ENCODE measurements at regions not wholly inside any gene's neighbourhood (a gene's known extent, or its start where the extent isn't known, plus 50 kb on each side); places are given as distances from the start of the nearest gene placed in this dataset.
A peak's percentile ranks its signal among the peaks of the same experiment; 100 is the strongest.

- no peak for DNase-seq (ENCODE audit: low read depth in 4 of 6, low spot score in 6 of 6)
- Histone ChIP-seq H3K4me3 (ENCODE audit: low read depth, low read length) (no peak overlapping the region), H3K27ac (ENCODE audit: low read depth, low read length) (no peak overlapping the region), H3K36me3 (ENCODE audit: control insufficient read depth, insufficient read depth, low read length) (no peaks in the 10 kb centered on the region), H3K9me3 (ENCODE audit: control insufficient read depth, insufficient read depth, low read length) (no peaks in the 10 kb centered on the region), H3K27me3 (ENCODE audit: control insufficient read depth, insufficient read depth, low read length) (no peaks in the 10 kb centered on the region), H3K4me1 (ENCODE audit: control insufficient read depth, insufficient read depth, low read length) (no peaks in the 10 kb centered on the region)
- WGBS (ENCODE audit: insufficient coverage): no CpG with 5 or more reads among the region's 2 CpGs
Observed at GRCh38 chr5:96031180-96031579, 69.5 kb upstream of the ELL2 start.

DNA sequence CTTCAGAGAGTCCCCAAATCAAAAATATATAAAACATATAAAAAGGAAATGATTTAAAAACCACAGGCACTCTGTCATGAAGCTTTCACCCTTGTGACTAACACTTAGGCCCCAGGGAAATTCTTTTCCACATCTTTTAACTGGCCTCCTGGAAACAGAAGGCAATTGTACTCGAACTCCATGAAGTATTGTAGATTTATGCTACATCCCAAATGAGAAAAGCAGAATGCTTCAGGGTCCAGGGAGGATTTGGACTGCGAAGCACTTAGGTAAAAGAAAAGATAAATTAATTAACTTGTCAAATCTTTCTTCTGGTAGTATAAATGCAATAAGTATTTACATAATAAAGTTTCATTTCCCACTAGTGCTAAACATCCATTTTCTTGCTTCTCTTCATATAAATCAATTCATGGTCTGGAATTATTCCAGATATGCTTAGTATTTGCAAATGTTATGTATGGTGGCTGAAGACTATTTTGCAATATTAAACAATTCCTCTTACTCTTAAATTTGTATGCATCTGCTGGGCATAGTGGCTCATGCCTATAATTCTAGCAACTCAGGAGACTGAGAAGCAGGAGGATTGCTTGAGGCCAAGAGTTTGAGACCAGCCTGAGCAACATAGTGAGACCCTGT lies 64.9 kb upstream of the ELL2 start:
- Histone ChIP-seq H3K4me3 (ENCODE audit: low read depth, low read length) (no peak overlapping the region), H3K4me1 (ENCODE audit: control insufficient read depth, insufficient read depth, low read length) (no peaks in the 10 kb centered on the region), H3K27ac (ENCODE audit: low read depth, low read length) (no peak overlapping the region), H3K9me3 (ENCODE audit: control insufficient read depth, insufficient read depth, low read length) (no peaks in the 10 kb centered on the region), H3K27me3 (ENCODE audit: control insufficient read depth, insufficient read depth, low read length) (no peaks in the 10 kb centered on the region), H3K36me3 (ENCODE audit: control insufficient read depth, insufficient read depth, low read length) (no peaks in the 10 kb centered on the region)
- WGBS (ENCODE audit: insufficient coverage): no CpG with 5 or more reads among the region's 2 CpGs
- DNase-seq (ENCODE audit: low read depth in 4 of 6, low spot score in 6 of 6): peak in 1 of 6 donors; percentile 45

- Histone ChIP-seq H3K4me1 (ENCODE audit: control insufficient read depth, insufficient read depth, low read length) (no peaks in the 10 kb centered on the region), H3K36me3 (ENCODE audit: control insufficient read depth, insufficient read depth, low read length) (no peaks in the 10 kb centered on the region), H3K27ac (ENCODE audit: low read depth, low read length) (no peak overlapping the region), H3K27me3 (ENCODE audit: control insufficient read depth, insufficient read depth, low read length) (no peaks in the 10 kb centered on the region), H3K4me3 (ENCODE audit: low read depth, low read length) (no peak overlapping the region), H3K9me3 (ENCODE audit: control insufficient read depth, insufficient read depth, low read length) (no peaks in the 10 kb centered on the region)
- DNase-seq (ENCODE audit: low read depth in 4 of 6, low spot score in 6 of 6): no peak
- WGBS (ENCODE audit: insufficient coverage): no CpG with 5 or more reads among the region's 6 CpGs
Observed at GRCh38 chr5:96024683-96025475, 63.2 kb upstream of the ELL2 start.

DNA sequence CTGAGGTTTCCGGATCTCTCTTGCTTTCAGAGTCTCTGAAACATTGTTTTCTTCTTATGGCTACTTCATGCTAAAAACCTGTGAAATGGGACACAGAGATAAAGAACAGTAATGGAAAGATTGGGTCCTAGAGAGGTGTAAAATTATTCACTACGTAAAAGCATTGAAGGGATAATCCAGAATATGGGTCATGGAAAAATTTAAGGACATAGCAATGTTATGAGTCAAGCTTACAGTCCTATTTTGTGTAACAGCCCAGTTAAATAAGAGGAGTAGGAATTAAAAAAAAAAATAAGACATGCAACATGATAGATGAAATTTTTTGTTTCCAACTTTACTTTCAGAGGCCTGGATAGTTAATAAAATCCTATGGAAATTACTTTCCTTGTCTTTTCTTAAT lies 61.9 kb upstream of the ELL2 start:
- WGBS (ENCODE audit: insufficient coverage): no CpG with 5 or more reads among the region's 2 CpGs
- Histone ChIP-seq H3K27ac (ENCODE audit: low read depth, low read length) (no peak overlapping the region), H3K4me3 (ENCODE audit: low read depth, low read length) (no peak overlapping the region), H3K36me3 (ENCODE audit: control insufficient read depth, insufficient read depth, low read length) (no peaks in the 10 kb centered on the region), H3K4me1 (ENCODE audit: control insufficient read depth, insufficient read depth, low read length) (no peaks in the 10 kb centered on the region), H3K9me3 (ENCODE audit: control insufficient read depth, insufficient read depth, low read length) (no peaks in the 10 kb centered on the region), H3K27me3 (ENCODE audit: control insufficient read depth, insufficient read depth, low read length) (no peaks in the 10 kb centered on the region)
- DNase-seq (ENCODE audit: low read depth in 4 of 6, low spot score in 6 of 6): no peak

GRCh38 chr5:96022971-96023370 lies 61.3 kb upstream of the ELL2 start:
- no peak overlapping the region for H3K4me3 ChIP-seq (ENCODE audit: low read depth, low read length)
- no peak for DNase-seq (ENCODE audit: low read depth in 4 of 6, low spot score in 6 of 6)
- no peaks in the 10 kb centered on the region for H3K4me1 ChIP-seq (ENCODE audit: control insufficient read depth, insufficient read depth, low read length)
- no peak overlapping the region for H3K27ac ChIP-seq (ENCODE audit: low read depth, low read length)
- H3K27me3 ChIP-seq (ENCODE audit: control insufficient read depth, insufficient read depth, low read length): no peaks in the 10 kb centered on the region
- H3K9me3 ChIP-seq (ENCODE audit: control insufficient read depth, insufficient read depth, low read length): no peaks in the 10 kb centered on the region
- H3K36me3 ChIP-seq (ENCODE audit: control insufficient read depth, insufficient read depth, low read length): no peaks in the 10 kb centered on the region
- no CpG with 5 or more reads among the region's 1 CpG for WGBS (ENCODE audit: insufficient coverage)

GRCh38 chr5:96017951-96018350 lies 56.3 kb upstream of the ELL2 start:
- H3K27me3 ChIP-seq (ENCODE audit: control insufficient read depth, insufficient read depth, low read length): no peaks in the 10 kb centered on the region
- WGBS (ENCODE audit: insufficient coverage): no CpG with 5 or more reads among the region's 1 CpG
- H3K36me3 ChIP-seq (ENCODE audit: control insufficient read depth, insufficient read depth, low read length): no peaks in the 10 kb centered on the region
- H3K4me3 ChIP-seq (ENCODE audit: low read depth, low read length): no peak overlapping the region
- no peaks in the 10 kb centered on the region for H3K9me3 ChIP-seq (ENCODE audit: control insufficient read depth, insufficient read depth, low read length)
- DNase-seq (ENCODE audit: low read depth in 4 of 6, low spot score in 6 of 6): no peak
- no peaks in the 10 kb centered on the region for H3K4me1 ChIP-seq (ENCODE audit: control insufficient read depth, insufficient read depth, low read length)
- no peak overlapping the region for H3K27ac ChIP-seq (ENCODE audit: low read depth, low read length)

GRCh38 chr5:96016216-96016615 lies 54.6 kb upstream of the ELL2 start:
- no peaks in the 10 kb centered on the region for H3K36me3 ChIP-seq (ENCODE audit: control insufficient read depth, insufficient read depth, low read length)
- no peak overlapping the region for H3K27ac ChIP-seq (ENCODE audit: low read depth, low read length)
- no peaks in the 10 kb centered on the region for H3K4me1 ChIP-seq (ENCODE audit: control insufficient read depth, insufficient read depth, low read length)
- no peaks in the 10 kb centered on the region for H3K27me3 ChIP-seq (ENCODE audit: control insufficient read depth, insufficient read depth, low read length)
- H3K4me3 ChIP-seq (ENCODE audit: low read depth, low read length): no peak overlapping the region
- no CpG with 5 or more reads among the region's 2 CpGs for WGBS (ENCODE audit: insufficient coverage)
- DNase-seq (ENCODE audit: low read depth in 4 of 6, low spot score in 6 of 6): no peak
- H3K9me3 ChIP-seq (ENCODE audit: control insufficient read depth, insufficient read depth, low read length): no peaks in the 10 kb centered on the region

DNA sequence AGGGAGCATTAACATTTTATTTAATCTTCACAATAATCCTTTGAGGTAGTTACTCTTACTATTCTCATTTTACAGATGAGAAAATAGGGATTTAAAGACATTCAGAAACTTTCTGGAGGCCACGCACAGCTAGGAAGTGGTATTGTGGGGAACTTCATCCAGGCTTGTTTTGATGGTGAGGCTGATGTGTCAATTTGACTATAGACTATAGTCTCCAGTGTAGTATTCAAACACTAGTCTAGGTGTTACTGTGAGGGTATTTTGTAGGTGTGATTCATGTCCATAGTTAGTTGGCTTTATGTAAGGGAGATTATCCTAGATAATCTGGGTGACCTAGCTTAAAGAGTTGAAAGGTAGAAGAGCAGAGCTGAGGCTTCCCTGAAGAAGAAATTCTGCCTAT lies 54.1 kb upstream of the ELL2 start:
- Histone ChIP-seq H3K27me3 (ENCODE audit: control insufficient read depth, insufficient read depth, low read length) (no peaks in the 10 kb centered on the region), H3K4me1 (ENCODE audit: control insufficient read depth, insufficient read depth, low read length) (no peaks in the 10 kb centered on the region), H3K9me3 (ENCODE audit: control insufficient read depth, insufficient read depth, low read length) (no peaks in the 10 kb centered on the region), H3K36me3 (ENCODE audit: control insufficient read depth, insufficient read depth, low read length) (no peaks in the 10 kb centered on the region), H3K4me3 (ENCODE audit: low read depth, low read length) (no peak overlapping the region), H3K27ac (ENCODE audit: low read depth, low read length) (no peak overlapping the region)
- 100% methylated on average over 1 of the region's 1 CpG for WGBS (ENCODE audit: insufficient coverage)
- no peak for DNase-seq (ENCODE audit: low read depth in 4 of 6, low spot score in 6 of 6)

DNA sequence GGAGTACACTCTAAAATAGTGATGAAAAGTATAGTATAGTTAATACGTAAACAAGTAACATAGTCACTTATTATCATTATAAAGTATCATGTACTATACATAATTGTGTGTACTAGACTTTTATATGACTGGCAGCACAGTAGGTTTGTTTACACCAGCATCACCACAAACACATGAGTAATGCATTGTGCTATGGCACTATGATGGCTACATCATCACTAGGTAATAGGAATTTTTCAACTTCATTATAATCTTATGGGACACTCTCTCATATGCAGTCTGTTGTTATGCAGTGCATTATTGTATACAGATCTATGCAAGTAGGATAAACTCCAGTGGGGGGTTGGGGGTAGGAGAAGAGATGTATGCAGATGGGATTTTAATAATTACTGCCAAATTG lies 52.7 kb upstream of the ELL2 start:
- Histone ChIP-seq H3K9me3 (ENCODE audit: control insufficient read depth, insufficient read depth, low read length) (no peaks in the 10 kb centered on the region), H3K36me3 (ENCODE audit: control insufficient read depth, insufficient read depth, low read length) (no peaks in the 10 kb centered on the region), H3K4me1 (ENCODE audit: control insufficient read depth, insufficient read depth, low read length) (no peaks in the 10 kb centered on the region), H3K27me3 (ENCODE audit: control insufficient read depth, insufficient read depth, low read length) (no peaks in the 10 kb centered on the region), H3K4me3 (ENCODE audit: low read depth, low read length) (no peak overlapping the region), H3K27ac (ENCODE audit: low read depth, low read length) (no peak overlapping the region)
- no CpG with 5 or more reads among the region's 1 CpG for WGBS (ENCODE audit: insufficient coverage)
- no peak for DNase-seq (ENCODE audit: low read depth in 4 of 6, low spot score in 6 of 6)

DNA sequence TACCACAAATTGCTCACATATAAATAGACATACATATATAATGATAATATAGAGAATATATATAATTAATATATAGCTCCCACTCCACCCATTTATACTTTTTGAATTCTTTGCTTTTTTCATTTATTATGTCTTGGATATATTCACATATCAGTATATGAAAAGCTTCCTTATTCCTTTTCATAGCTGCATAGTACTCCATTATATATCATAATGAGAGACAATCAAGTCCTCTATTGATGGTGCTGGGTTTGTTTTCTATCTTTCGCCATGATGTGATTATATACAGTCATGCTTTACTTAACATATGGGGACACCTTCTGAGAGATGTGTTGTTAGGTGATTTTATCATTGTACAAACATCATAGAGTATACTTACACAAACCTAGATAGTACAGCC lies 51.6 kb upstream of the ELL2 start:
- Histone ChIP-seq H3K27me3 (ENCODE audit: control insufficient read depth, insufficient read depth, low read length) (no peaks in the 10 kb centered on the region), H3K9me3 (ENCODE audit: control insufficient read depth, insufficient read depth, low read length) (no peaks in the 10 kb centered on the region), H3K27ac (ENCODE audit: low read depth, low read length) (no peak overlapping the region), H3K4me3 (ENCODE audit: low read depth, low read length) (no peak overlapping the region), H3K36me3 (ENCODE audit: control insufficient read depth, insufficient read depth, low read length) (no peaks in the 10 kb centered on the region), H3K4me1 (ENCODE audit: control insufficient read depth, insufficient read depth, low read length) (no peaks in the 10 kb centered on the region)
- DNase-seq (ENCODE audit: low read depth in 4 of 6, low spot score in 6 of 6): no peak
- no CpG with 5 or more reads among the region's 1 CpG for WGBS (ENCODE audit: insufficient coverage)

Measured in spinal cord (tissue), 9 donors.